Neutrophil (primary cell): ENCODE measurements at regions not wholly inside any gene's neighbourhood (a gene's known extent, or its start where the extent isn't known, plus 50 kb on each side); places are given as distances from the start of the nearest gene placed in this dataset.

ENCODE experiments used
- H3K27ac ChIP-seq: fragments of 200-600 bp; sonication (generic); 2 replicates; pipeline ENCODE4 v1.5.1; 2016; ENCODE audit warnings: mild to moderate bottlenecking, moderate library complexity
- H3K27me3 ChIP-seq: fragments of 200-600 bp; sonication (generic); 2 replicates; pipeline ENCODE4 v1.6.0; 2016; ENCODE audit warnings: mild to moderate bottlenecking
- H3K36me3 ChIP-seq: fragments of 200-600 bp; sonication (generic); 2 replicates; pipeline ENCODE4 v1.5.1; 2017
- H3K4me1 ChIP-seq, 2 experiments: fragments of 200-600 bp in 1 of 2; sonication (generic) in 1 of 2; 1 replicate in 1 of 2; 2 replicates in 1 of 2; pipeline versions ENCODE4 v1.5.1 to v1.6.1; 2013 to 2016; ENCODE audit warnings: low read depth in 1 of 2, low read length in 1 of 2, mild to moderate bottlenecking in 1 of 2, moderate library complexity in 1 of 2; ENCODE audit not compliant: control insufficient read depth in 1 of 2, insufficient read depth in 1 of 2
- H3K4me3 ChIP-seq, 2 experiments: fragments of 200-600 bp in 1 of 2; sonication (generic) in 1 of 2; 1 replicate in 1 of 2; 2 replicates in 1 of 2; pipeline ENCODE4 v1.5.1; 2013 to 2016; ENCODE audit warnings: low read depth in 1 of 2, low read length in 1 of 2, mild to moderate bottlenecking in 1 of 2, moderate library complexity in 1 of 2
- H3K9me3 ChIP-seq: fragments of 200-600 bp; sonication (generic); 2 replicates; pipeline ENCODE4 v1.5.1; 2016
- CTCF ChIP-seq: fragments of 200-600 bp; sonication (generic); IDR thresholded peaks from 2 replicates; pipeline ENCODE4 v1.5.1; 2016; ENCODE audit warnings: antibody characterized with exemption

DNA sequence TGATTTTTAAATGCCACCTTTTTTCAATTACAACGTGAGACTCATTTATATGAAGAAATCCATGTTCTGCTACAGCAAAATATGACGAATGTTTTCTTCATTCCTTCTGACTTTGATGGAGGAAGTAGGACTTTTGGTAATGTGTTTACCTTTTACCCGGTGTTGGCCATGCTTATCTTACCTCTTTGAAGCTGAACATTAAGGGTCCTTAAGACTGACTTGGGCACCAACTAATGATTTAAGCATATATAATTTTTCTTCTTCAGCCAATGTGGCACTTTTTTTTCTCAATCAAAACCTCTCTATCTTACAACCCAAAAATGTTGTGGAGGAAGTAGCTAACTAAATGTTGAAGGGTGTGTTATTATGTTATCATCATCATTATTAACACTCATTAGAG is 337.5 kb downstream of the EPHA7 start:
- Histone ChIP-seq H3K4me3 (no peak overlapping the region), H3K27me3 (no peaks in the 10 kb centered on the region), H3K9me3 (no peaks in the 10 kb centered on the region), H3K27ac (no peak overlapping the region), H3K36me3 (no peaks in the 10 kb centered on the region), H3K4me1 (no peaks in the 10 kb centered on the region)
- TF ChIP-seq CTCF, result no peak

DNA sequence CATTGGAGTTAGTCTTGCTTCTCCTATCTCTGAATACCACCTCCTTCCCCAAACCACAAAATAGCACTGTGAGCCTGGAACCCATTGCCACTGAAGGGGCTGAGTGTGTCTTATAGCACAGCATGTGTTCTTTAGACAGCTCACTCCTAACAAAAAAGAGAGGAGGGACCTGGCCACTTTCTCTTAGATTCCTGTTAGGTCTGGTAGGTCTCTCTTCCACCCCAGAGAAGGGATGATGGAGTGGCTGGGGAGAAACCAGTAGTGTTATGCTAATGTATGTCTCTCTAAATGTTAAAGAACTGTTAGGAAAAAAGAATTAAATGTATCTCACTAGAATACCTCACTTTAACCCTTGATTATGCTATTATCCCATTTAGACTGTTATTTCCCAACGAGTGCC is 340.3 kb downstream of the EPHA7 start:
- no peaks in the 10 kb centered on the region for H3K9me3 ChIP-seq
- no peaks in the 10 kb centered on the region for H3K36me3 ChIP-seq
- no peaks in the 10 kb centered on the region for H3K4me1 ChIP-seq
- H3K27ac ChIP-seq, result no peak overlapping the region
- TF ChIP-seq CTCF, result no peak
- H3K4me3 ChIP-seq, result no peak overlapping the region
- H3K27me3 ChIP-seq, result no peaks in the 10 kb centered on the region

DNA sequence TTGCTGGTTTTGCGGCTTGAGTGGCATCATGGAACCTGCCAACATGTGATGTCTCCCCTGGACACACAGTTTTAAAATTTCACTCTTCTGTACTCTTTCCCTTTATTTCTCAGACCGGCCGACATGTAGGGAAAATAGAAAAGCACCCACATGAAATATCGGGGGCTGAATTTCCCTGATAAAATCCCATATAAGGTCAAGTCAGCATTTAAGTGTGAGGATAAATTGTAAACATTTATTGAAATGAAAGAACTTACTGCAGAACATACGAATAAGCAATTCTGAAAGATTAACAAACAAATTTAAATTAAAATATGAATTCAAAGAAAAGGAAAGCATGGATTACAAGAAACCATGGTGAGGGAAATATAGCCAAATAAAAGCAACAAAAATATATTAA is 345.5 kb downstream of the EPHA7 start:
- H3K9me3 ChIP-seq, result no peaks in the 10 kb centered on the region
- no peak overlapping the region for H3K27ac ChIP-seq
- TF ChIP-seq CTCF, result no peak
- no peak overlapping the region for H3K4me3 ChIP-seq
- no peaks in the 10 kb centered on the region for H3K4me1 ChIP-seq
- no peaks in the 10 kb centered on the region for H3K27me3 ChIP-seq
- no peaks in the 10 kb centered on the region for H3K36me3 ChIP-seq

DNA sequence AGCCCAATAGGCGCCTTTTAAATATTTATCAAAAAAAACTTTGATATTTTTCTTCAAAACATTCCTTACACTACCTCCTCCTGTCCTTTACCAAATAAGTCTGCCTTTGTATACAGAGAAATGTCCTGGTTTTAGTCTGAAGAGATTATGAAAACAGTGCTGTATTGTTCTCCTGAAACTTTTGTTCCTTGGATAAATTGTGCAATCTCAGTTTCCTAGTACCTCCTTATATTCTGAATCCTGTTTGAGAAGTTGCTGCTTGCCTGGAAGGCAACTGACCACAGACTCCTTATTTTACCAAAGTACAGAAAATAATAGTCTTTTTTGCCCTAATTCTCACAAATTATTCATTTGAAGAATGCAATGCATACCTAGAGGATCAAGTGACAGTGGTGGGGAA is 349.5 kb downstream of the EPHA7 start:
- TF ChIP-seq CTCF, result no peak
- H3K9me3 ChIP-seq, result no peaks in the 10 kb centered on the region
- H3K4me1 ChIP-seq, result no peaks in the 10 kb centered on the region

GRCh38 chr6:93059911-93060310 is 359.4 kb downstream of the EPHA7 start:
- H3K4me3 ChIP-seq, result no peak overlapping the region

More for the DNA sequence above, 349.5 kb downstream of the EPHA7 start:
- H3K36me3 ChIP-seq, result no peaks in the 10 kb centered on the region
- no peak overlapping the region for H3K27ac ChIP-seq
- no peak overlapping the region for H3K4me3 ChIP-seq
- no peaks in the 10 kb centered on the region for H3K27me3 ChIP-seq

More at GRCh38 chr6:93059911-93060310, 359.4 kb downstream of the EPHA7 start:
- Histone ChIP-seq H3K4me1 (no peaks in the 10 kb centered on the region), H3K27me3 (no peaks in the 10 kb centered on the region), H3K36me3 (no peaks in the 10 kb centered on the region), H3K27ac (no peak overlapping the region), H3K9me3 (no peaks in the 10 kb centered on the region)
- no peak for TF ChIP-seq CTCF
